ENCODE measurements at regions not wholly inside any gene's neighbourhood (a gene's known extent, or its start where the extent isn't known, plus 50 kb on each side); places are given as distances from the start of the nearest gene placed in this dataset.

DNA sequence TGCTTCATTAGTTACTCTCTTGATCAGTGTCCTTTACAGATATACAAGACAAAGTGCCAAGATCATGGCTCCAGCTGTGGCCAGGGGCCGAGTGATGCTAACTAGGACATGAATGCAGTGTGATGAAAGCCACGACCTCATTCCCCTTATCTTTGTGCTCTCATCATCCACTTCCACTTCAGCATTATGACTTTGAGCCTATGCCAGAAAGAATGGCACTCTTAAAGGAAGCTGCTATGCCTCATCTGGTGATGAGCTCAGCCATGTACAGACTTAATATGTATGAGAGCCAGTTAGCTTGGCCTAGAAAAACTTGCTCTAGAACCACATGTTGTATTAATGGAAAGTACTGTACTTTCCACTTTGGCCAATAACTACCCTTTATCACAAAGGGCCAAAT is 179.1 kb downstream of the TOX3 start:
- TF ChIP-seq EZH2 (IDR thresholded peaks at IDR 0.05) (no peak), POLR2AphosphoS5 (IDR thresholded peaks at IDR 0.05; ENCODE audit: borderline replicate concordance, low read depth, low read length) (no peak), FOXP2 (optimal IDR thresholded peaks at IDR 0.05; ENCODE audit: control extremely low read depth, extremely low read length, insufficient read depth) (no peak)

Data from SK-N-MC (cell line).